Liver (tissue), 2 donors: ENCODE measurements at regions not wholly inside any gene's neighbourhood (a gene's known extent, or its start where the extent isn't known, plus 50 kb on each side); places are given as distances from the start of the nearest gene placed in this dataset.

ENCODE experiments used
- CTCF ChIP-seq: fragments of 150-350 bp; IDR thresholded peaks from 2 replicates; pipeline ENCODE4 v1.5.1; 2017; ENCODE audit warnings: improper control_type of control experiment, low read depth, low read length; ENCODE audit not compliant: missing input control
- TF ChIP-seq, protein P1 (sequence below): IDR thresholded peaks from 2 replicates; pipeline ENCODE4 v1.6.1; 2016; ENCODE audit warnings: antibody characterized with exemption, mild to moderate bottlenecking
- donor health status: healthy.

GRCh38 chrX:46311581-46312120 is 233.6 kb downstream of the ZNF674 start:
- TF ChIP-seq CTCF: no peak
- TF ChIP-seq, protein P1, sequence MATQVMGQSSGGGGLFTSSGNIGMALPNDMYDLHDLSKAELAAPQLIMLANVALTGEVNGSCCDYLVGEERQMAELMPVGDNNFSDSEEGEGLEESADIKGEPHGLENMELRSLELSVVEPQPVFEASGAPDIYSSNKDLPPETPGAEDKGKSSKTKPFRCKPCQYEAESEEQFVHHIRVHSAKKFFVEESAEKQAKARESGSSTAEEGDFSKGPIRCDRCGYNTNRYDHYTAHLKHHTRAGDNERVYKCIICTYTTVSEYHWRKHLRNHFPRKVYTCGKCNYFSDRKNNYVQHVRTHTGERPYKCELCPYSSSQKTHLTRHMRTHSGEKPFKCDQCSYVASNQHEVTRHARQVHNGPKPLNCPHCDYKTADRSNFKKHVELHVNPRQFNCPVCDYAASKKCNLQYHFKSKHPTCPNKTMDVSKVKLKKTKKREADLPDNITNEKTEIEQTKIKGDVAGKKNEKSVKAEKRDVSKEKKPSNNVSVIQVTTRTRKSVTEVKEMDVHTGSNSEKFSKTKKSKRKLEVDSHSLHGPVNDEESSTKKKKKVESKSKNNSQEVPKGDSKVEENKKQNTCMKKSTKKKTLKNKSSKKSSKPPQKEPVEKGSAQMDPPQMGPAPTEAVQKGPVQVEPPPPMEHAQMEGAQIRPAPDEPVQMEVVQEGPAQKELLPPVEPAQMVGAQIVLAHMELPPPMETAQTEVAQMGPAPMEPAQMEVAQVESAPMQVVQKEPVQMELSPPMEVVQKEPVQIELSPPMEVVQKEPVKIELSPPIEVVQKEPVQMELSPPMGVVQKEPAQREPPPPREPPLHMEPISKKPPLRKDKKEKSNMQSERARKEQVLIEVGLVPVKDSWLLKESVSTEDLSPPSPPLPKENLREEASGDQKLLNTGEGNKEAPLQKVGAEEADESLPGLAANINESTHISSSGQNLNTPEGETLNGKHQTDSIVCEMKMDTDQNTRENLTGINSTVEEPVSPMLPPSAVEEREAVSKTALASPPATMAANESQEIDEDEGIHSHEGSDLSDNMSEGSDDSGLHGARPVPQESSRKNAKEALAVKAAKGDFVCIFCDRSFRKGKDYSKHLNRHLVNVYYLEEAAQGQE: no peak
